Neuronal stem cell (in vitro differentiated cells): ENCODE measurements at regions not wholly inside any gene's neighbourhood (a gene's known extent, or its start where the extent isn't known, plus 50 kb on each side); places are given as distances from the start of the nearest gene placed in this dataset.
A peak's percentile ranks its signal among the peaks of the same experiment; 100 is the strongest.

Source experiments
- DNase-seq: peaks from one replicate; pipeline ENCODE4 v3.0.0-alpha.2; 2013; ENCODE audit warnings: low spot score
- H2AFZ ChIP-seq: one replicate; pipeline ENCODE4 v1.6.1; 2013; ENCODE audit warnings: mild to moderate bottlenecking, low read length, inconsistent platforms
- H2AK5ac ChIP-seq: 2 replicates; pipeline ENCODE4 v1.6.1; 2013; ENCODE audit warnings: low read depth, mild to moderate bottlenecking, inconsistent platforms, low read length, moderate library complexity, mixed read lengths
- H2BK120ac ChIP-seq: 2 replicates; pipeline ENCODE4 v1.6.1; 2013; ENCODE audit warnings: low read depth, mild to moderate bottlenecking, inconsistent platforms, low read length, moderate library complexity, mixed read lengths
- H2BK12ac ChIP-seq: one replicate; pipeline ENCODE4 v1.6.1; 2013; ENCODE audit warnings: low read length, inconsistent platforms
- H2BK15ac ChIP-seq: 2 replicates; pipeline ENCODE4 v1.6.1; 2013; ENCODE audit warnings: mild to moderate bottlenecking, low read length, inconsistent platforms, mixed read lengths
- H2BK5ac ChIP-seq: one replicate; pipeline ENCODE4 v1.6.1; 2013; ENCODE audit warnings: inconsistent platforms, mild to moderate bottlenecking, low read length, moderate library complexity
- H3K14ac ChIP-seq: one replicate; pipeline ENCODE4 v1.6.1; 2013; ENCODE audit warnings: low read length, inconsistent platforms
- H3K18ac ChIP-seq: 2 replicates; pipeline ENCODE4 v1.6.1; 2013; ENCODE audit warnings: low read length, inconsistent platforms
- H3K23ac ChIP-seq: 2 replicates; pipeline ENCODE4 v1.6.1; 2013; ENCODE audit warnings: low read depth, mild to moderate bottlenecking, mixed read lengths, low read length, inconsistent platforms; ENCODE audit not compliant: poor library complexity
- H3K27ac ChIP-seq: replicated peaks from 3 replicates; pipeline ENCODE4 v1.5.1; 2013; ENCODE audit warnings: low read length, inconsistent platforms
- H3K27me3 ChIP-seq, 3 experiments: 2 replicates each; pipeline ENCODE4 v1.6.1; 2013; ENCODE audit warnings: low read length in 3 of 3, mild to moderate bottlenecking in 2 of 3, inconsistent platforms in 1 of 3, low read depth in 1 of 3, mixed read lengths in 1 of 3, moderate library complexity in 1 of 3; ENCODE audit not compliant: control insufficient read depth in 3 of 3, insufficient read depth in 3 of 3
- H3K36me3 ChIP-seq, 2 donors: replicated peaks in 1 of 2; 2 replicates each; pipeline ENCODE4 v1.6.1; 2013; ENCODE audit warnings: low read length in 2 of 2; ENCODE audit not compliant: control insufficient read depth in 2 of 2, insufficient read depth in 2 of 2
- H3K4ac ChIP-seq: 2 replicates; pipeline ENCODE4 v1.6.1; 2013; ENCODE audit warnings: inconsistent platforms, mild to moderate bottlenecking, low read length, moderate library complexity
- H3K4me1 ChIP-seq, 2 donors: 1 replicate in 1 of 2; 2 replicates in 1 of 2; pipeline ENCODE4 v1.6.1; 2013; ENCODE audit warnings: low read length in 2 of 2, low read depth in 1 of 2; ENCODE audit not compliant: control insufficient read depth in 2 of 2, insufficient read depth in 1 of 2
- H3K4me2 ChIP-seq: one replicate; pipeline ENCODE4 v1.6.1; 2013; ENCODE audit warnings: mild to moderate bottlenecking, low read length, inconsistent platforms; ENCODE audit not compliant: insufficient read depth, poor library complexity, severe bottlenecking
- H3K4me3 ChIP-seq, 2 donors: 2 replicates each; pipeline ENCODE4 v1.5.1; 2013; ENCODE audit warnings: low read length in 2 of 2, mild to moderate bottlenecking in 2 of 2, inconsistent platforms in 1 of 2, moderate library complexity in 1 of 2
- H3K79me1 ChIP-seq: one replicate; pipeline ENCODE4 v1.6.1; 2013; ENCODE audit warnings: low read depth, mild to moderate bottlenecking, inconsistent platforms, low read length, moderate library complexity
- H3K9ac ChIP-seq: one replicate; pipeline ENCODE4 v1.6.1; 2013; ENCODE audit warnings: mild to moderate bottlenecking, low read depth, low read length, inconsistent platforms; ENCODE audit not compliant: poor library complexity
- H3K9me3 ChIP-seq, 2 donors: replicated peaks in 1 of 2; 2 replicates each; pipeline versions ENCODE3 to v1.6.1; 2013; ENCODE audit warnings: low read length in 2 of 2, mild to moderate bottlenecking in 2 of 2, inconsistent platforms in 1 of 2, low read depth in 1 of 2, mixed read lengths in 1 of 2, moderate library complexity in 1 of 2; ENCODE audit not compliant: control insufficient read depth in 2 of 2, insufficient read depth in 1 of 2
- H4K8ac ChIP-seq: one replicate; pipeline ENCODE4 v1.6.1; 2013; ENCODE audit warnings: low read depth, mild to moderate bottlenecking, inconsistent platforms, low read length, moderate library complexity
- H4K91ac ChIP-seq: one replicate; pipeline ENCODE4 v1.6.1; 2013; ENCODE audit warnings: low read length, low read depth, mild to moderate bottlenecking, inconsistent platforms; ENCODE audit not compliant: poor library complexity
- WGBS, 2 donors: extraction: QIAGEN DNeasy Blood & Tissue Kit; methylation state at CpG; one replicate each; pipeline ENCODE4 v1.1.7; 2013; ENCODE audit warnings: missing lambda C conversion rate in 2 of 2, mixed read lengths in 1 of 2; ENCODE audit not compliant: insufficient read length in 2 of 2, insufficient replicate concordance in 1 of 2; ENCODE audit errors: extremely low coverage in 2 of 2; 5-methylcytosine and 5-hydroxymethylcytosine counted together

DNA sequence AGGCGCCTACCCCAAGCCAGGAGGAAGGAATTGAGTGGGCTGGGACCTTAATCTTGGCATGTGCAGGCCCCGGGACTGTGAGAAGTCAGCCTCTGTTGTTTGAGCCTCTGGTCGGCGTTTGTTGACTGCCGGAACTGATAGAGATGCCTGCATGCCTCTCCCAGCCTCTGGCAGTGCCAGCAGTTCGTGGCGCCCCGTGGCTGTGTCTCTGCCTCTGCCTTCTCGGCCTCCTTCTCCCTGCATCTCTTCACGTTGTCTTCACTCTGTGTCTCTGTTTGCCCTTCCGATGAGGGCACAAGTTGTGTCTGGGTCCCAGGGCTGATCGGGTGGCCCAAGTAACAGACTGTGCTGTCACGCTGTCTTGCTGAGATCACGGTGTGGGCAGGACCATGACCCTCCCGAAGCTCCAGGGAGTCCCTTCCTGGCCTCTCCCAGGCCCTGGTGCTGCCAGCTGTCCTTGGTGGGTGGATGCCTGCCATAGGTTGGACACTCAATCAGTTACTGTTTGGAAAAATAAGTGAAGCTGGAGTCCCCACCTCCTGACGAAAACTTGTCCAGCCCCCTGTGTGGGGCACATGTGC lies 133.5 kb upstream of the LPCAT1 start:
- H3K79me1 ChIP-seq = no peaks in the 10 kb centered on the region
- DNase-seq = no peak
- H3K27me3 ChIP-seq = peaks cover 0 to 70% (median 13%) of the 10 kb centered on the region in 3 experiments
- H4K8ac ChIP-seq = no peak overlapping the region
- no peak overlapping the region for H3K4ac ChIP-seq
- H2BK15ac ChIP-seq = peak overlapping the region; percentile 54
- peak overlapping the region; percentile 50 for H3K9ac ChIP-seq
- H3K9me3 ChIP-seq = no peaks in the 10 kb centered on the region
- no peak overlapping the region for H2BK120ac ChIP-seq
- H3K27ac ChIP-seq = no peak overlapping the region
- H3K4me3 ChIP-seq = no peak overlapping the region
- no peak overlapping the region for H3K14ac ChIP-seq
- no peak overlapping the region for H3K4me2 ChIP-seq
- no peak overlapping the region for H2BK12ac ChIP-seq
- H3K36me3 ChIP-seq = no peaks in the 10 kb centered on the region
- no peak overlapping the region for H4K91ac ChIP-seq
- no peak overlapping the region for H3K23ac ChIP-seq
- peak overlapping the region; percentile 87 for H2BK5ac ChIP-seq
- WGBS, 2 donors = no CpG with 5 or more reads among the region's 16 CpGs
- H2AK5ac ChIP-seq = peak overlapping the region; percentile 81
- H3K4me1 ChIP-seq = peaks cover 0 to 3% of the 10 kb centered on the region in 2 donors
- peak overlapping the region; percentile 38 for H3K18ac ChIP-seq
- H2AFZ ChIP-seq = no peak overlapping the region

DNA sequence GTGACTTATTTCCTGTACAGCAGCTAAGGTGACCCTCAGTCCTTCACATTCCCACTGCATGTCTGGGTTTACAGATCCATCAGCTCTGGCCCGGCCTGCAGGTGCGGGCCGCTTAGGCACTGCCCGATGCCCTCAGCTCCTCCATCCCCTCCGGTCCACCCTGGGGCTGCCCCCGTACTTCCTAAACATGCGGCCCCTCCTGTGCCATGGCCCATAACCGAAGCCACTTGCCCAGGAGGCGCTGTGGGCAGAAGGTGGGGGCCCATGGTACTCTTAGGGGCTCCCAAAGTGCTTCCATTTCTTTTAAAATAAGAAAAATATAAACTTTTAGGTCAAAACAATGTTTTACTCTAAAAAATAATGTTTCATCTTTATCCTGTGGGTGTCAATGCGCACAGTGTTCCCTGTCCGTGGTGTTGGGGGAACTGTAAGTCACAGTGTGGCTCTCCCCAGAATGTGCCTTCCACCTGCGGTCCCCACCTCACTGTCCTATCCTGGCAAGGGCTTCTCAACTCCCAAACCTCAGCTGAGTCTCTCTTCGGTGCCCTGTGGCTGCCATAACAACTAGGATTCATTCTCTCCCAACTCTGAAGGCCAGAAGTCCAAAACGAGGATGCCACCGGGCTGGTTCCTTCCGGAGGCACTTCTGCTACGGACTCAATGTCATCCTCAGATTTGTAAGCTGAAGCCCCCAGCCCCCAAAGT lies 132.7 kb upstream of the LPCAT1 start:
- no peak overlapping the region for H4K8ac ChIP-seq
- H2AFZ ChIP-seq = no peak overlapping the region
- H3K4me1 ChIP-seq = peaks cover 0 to 3% of the 10 kb centered on the region in 2 donors
- peak overlapping the region; percentile 87 for H2BK5ac ChIP-seq
- no CpG with 5 or more reads among the region's 17 CpGs for WGBS, 2 donors
- peak overlapping the region; percentile 43 for H2AK5ac ChIP-seq
- H3K27me3 ChIP-seq = peaks cover 0 to 68% (median 17%) of the 10 kb centered on the region in 3 experiments
- no peak overlapping the region for H2BK12ac ChIP-seq
- no peak overlapping the region for H4K91ac ChIP-seq
- H3K4me2 ChIP-seq = no peak overlapping the region
- no peak overlapping the region for H2BK120ac ChIP-seq
- no peak overlapping the region for H3K4ac ChIP-seq
- no peak overlapping the region for H3K4me3 ChIP-seq
- H3K23ac ChIP-seq = no peak overlapping the region
- H3K27ac ChIP-seq = no peak overlapping the region
- DNase-seq = no peak
- H2BK15ac ChIP-seq = no peak overlapping the region
- H3K9me3 ChIP-seq = no peaks in the 10 kb centered on the region
- H3K79me1 ChIP-seq = no peaks in the 10 kb centered on the region
- no peak overlapping the region for H3K14ac ChIP-seq
- no peak overlapping the region for H3K9ac ChIP-seq
- H3K18ac ChIP-seq = peak overlapping the region; percentile 7
- H3K36me3 ChIP-seq = no peaks in the 10 kb centered on the region

DNA sequence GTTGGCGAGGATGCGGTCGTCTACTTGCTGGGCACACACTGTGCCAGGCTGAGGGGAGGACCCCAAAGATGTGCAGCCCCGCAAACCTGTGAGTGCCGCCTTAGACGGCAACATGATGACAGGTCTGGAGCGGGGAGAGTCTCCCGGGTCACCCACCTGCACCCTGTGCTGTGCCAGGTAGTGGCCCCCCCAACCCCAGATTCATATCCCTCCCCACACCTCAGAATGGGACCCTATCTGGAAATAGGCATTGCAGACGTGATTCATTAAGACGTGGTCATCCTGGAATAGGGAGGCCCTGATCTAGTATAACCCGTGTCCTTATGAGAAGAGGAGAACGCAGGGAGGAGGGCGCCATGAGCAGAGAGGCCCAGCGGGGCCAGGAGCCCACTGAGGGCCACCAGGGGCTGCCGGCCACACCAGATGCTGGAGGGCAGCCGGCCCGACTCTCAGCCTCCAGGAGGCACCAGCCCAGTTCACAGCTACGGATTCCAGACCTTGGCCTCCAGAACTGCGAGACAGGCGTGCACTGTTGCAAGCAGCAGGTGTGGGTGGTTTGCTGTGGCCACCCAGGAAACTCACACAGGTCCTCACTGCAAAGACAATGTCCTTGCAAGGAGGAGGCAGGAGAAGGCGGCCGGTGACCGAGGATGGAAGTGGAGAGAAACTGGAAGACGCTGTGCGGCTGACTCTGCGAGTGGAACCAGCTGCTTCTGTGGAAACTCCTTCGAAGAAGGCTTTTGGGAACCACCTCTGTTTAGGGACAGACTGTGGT lies 131.9 kb upstream of the LPCAT1 start:
- Histone ChIP-seq H2AFZ (no peak overlapping the region), H3K4me3 (no peak overlapping the region), H2AK5ac (peak overlapping the region; percentile 89), H3K18ac (peak overlapping the region; percentile 7), H3K4me2 (no peak overlapping the region), H3K9me3 (no peaks in the 10 kb centered on the region), H3K23ac (no peak overlapping the region), H3K27me3 (peaks cover 0 to 63% (median 18%) of the 10 kb centered on the region in 3 experiments), H4K8ac (no peak overlapping the region), H2BK120ac (no peak overlapping the region), H3K27ac (no peak overlapping the region), H3K79me1 (no peaks in the 10 kb centered on the region), H3K9ac (no peak overlapping the region), H2BK15ac (no peak overlapping the region), H3K4ac (no peak overlapping the region), H3K14ac (peak overlapping the region; percentile 47), H3K4me1 (peaks cover 0 to 3% of the 10 kb centered on the region in 2 donors), H2BK5ac (no peak overlapping the region), H2BK12ac (no peak overlapping the region), H3K36me3 (no peaks in the 10 kb centered on the region), H4K91ac (no peak overlapping the region)
- no CpG with 5 or more reads among the region's 27 CpGs for WGBS, 2 donors
- DNase-seq = no peak
